Lower lobe of right lung (tissue), 2 donors: ENCODE measurements at regions not wholly inside any gene's neighbourhood (a gene's known extent, or its start where the extent isn't known, plus 50 kb on each side); places are given as distances from the start of the nearest gene placed in this dataset.

ENCODE experiments used
- ATAC-seq, 2 donors: fragments of 200-7000 bp; cut with Tn5 transposase; one replicate each; pipeline ENCODE4 v1.9.1; 2020 to 2022; ENCODE audit warnings: mild to moderate bottlenecking in 2 of 2, moderate library complexity in 2 of 2
- DNase-seq: peaks from one replicate; pipeline ENCODE4 v3.0.0-alpha.2; 2020
- H3K27ac ChIP-seq: fragments of 200-600 bp; one replicate; pipeline ENCODE4 v1.8.0; 2022
- H3K27me3 ChIP-seq: fragments of 200-600 bp; one replicate; pipeline ENCODE4 v1.8.0; 2022; ENCODE audit warnings: low read depth
- H3K36me3 ChIP-seq: fragments of 200-600 bp; one replicate; pipeline ENCODE4 v1.8.0; 2022; ENCODE audit warnings: mild to moderate bottlenecking
- H3K4me1 ChIP-seq: fragments of 200-600 bp; one replicate; pipeline ENCODE4 v1.8.0; 2022
- H3K4me3 ChIP-seq: fragments of 200-600 bp; one replicate; pipeline ENCODE4 v1.8.0; 2022; ENCODE audit warnings: mild to moderate bottlenecking
- H3K9me3 ChIP-seq: fragments of 200-600 bp; one replicate; pipeline ENCODE4 v1.8.0; 2022
- intact Hi-C: fragments of 100-400 bp; cut with DNase I; formaldehyde crosslinking; loops from one replicate; pipeline ENCODE4 v1.11.0; 2022
- TF ChIP-seq, protein P1 (sequence below): fragments of 200-600 bp; IDR thresholded peaks from one replicate; pipeline ENCODE4 v1.8.0; 2022; ENCODE audit warnings: antibody characterized with exemption, mild to moderate bottlenecking
- donor health status: DM: no; HTN: yes; CAD: no; lungs with severe emphysema.

DNA sequence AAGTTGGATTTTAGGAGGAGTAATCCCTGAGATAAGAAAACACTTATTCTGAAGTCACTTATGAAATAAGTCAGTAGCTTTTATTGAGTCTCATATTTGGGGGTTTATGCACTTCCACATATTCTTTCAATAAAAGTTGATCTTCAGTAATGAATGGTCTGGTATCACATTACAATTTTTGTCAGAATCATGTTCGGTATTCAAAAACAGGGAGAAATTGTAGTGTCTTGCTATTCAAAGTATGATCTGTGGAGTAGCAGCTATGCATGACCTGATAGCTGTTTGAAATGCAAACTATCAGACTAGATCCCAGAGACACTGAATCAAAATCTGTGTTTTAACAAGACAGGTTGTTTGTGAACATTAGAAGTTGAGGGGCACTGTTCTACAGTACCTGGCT, 857.6 kb downstream of the METTL15 start:
- no peak for ATAC-seq
- no peaks in the 10 kb centered on the region for H3K27me3 ChIP-seq
- H3K36me3 ChIP-seq: no peaks in the 10 kb centered on the region
- TF ChIP-seq, protein P1, sequence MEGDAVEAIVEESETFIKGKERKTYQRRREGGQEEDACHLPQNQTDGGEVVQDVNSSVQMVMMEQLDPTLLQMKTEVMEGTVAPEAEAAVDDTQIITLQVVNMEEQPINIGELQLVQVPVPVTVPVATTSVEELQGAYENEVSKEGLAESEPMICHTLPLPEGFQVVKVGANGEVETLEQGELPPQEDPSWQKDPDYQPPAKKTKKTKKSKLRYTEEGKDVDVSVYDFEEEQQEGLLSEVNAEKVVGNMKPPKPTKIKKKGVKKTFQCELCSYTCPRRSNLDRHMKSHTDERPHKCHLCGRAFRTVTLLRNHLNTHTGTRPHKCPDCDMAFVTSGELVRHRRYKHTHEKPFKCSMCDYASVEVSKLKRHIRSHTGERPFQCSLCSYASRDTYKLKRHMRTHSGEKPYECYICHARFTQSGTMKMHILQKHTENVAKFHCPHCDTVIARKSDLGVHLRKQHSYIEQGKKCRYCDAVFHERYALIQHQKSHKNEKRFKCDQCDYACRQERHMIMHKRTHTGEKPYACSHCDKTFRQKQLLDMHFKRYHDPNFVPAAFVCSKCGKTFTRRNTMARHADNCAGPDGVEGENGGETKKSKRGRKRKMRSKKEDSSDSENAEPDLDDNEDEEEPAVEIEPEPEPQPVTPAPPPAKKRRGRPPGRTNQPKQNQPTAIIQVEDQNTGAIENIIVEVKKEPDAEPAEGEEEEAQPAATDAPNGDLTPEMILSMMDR: no peak
- H3K4me3 ChIP-seq: no peak overlapping the region
- no peak overlapping the region for H3K27ac ChIP-seq
- H3K4me1 ChIP-seq: no peaks in the 10 kb centered on the region
- no peak for DNase-seq
- intact Hi-C loops: no loop called here
- H3K9me3 ChIP-seq: no peaks in the 10 kb centered on the region

DNA sequence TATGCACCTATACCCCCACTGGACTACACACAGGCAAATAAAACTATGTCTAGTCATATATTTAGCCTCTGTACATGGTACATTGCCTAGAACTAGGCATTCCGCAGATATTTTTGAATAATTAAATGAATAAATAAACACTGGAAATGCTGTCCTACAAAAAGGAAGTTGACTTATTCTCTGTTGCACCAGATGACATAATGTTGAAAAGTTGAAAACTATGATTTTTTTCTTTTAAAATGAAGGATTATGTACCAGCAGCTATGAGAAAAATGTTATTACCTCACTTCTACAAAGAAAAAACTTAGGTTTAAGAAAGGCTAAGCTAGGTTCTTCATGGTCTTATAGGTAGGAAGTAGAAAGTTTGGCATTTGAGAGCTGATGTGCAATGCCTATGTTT, 856.6 kb downstream of the METTL15 start:
- intact Hi-C loops: no loop called here
- H3K4me1 ChIP-seq: no peaks in the 10 kb centered on the region
- ATAC-seq (no peak), DNase-seq (no peak)
- no peaks in the 10 kb centered on the region for H3K36me3 ChIP-seq
- H3K27ac ChIP-seq: no peak overlapping the region
- no peaks in the 10 kb centered on the region for H3K27me3 ChIP-seq
- H3K4me3 ChIP-seq: no peak overlapping the region
- TF ChIP-seq, protein P1: no peak
- no peaks in the 10 kb centered on the region for H3K9me3 ChIP-seq

DNA sequence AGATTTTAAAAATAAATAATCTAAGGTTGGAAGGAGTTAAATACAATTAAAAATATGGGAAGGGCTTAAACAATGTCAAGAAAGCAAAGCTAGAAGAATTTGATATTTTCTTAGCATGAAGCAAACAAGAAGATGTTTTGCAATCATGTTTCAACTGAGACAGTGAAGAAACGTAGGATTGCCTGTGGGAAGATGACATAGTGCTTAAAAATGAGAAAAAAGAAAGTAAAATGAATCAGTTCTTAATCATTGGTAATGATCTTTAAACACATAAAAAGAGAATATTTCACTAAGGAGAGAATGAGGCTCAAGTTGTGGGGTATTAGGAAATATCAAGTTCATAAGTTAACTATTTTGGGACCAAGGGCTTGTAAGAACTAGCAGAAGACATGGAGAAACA, 855.0 kb downstream of the METTL15 start:
- no peak for DNase-seq
- H3K36me3 ChIP-seq: no peaks in the 10 kb centered on the region
- H3K27me3 ChIP-seq: no peaks in the 10 kb centered on the region
- TF ChIP-seq, protein P1: no peak
- H3K27ac ChIP-seq: no peak overlapping the region
- H3K4me1 ChIP-seq: no peaks in the 10 kb centered on the region
- no peak for ATAC-seq
- no peaks in the 10 kb centered on the region for H3K9me3 ChIP-seq
- intact Hi-C loops: no loop called here
- no peak overlapping the region for H3K4me3 ChIP-seq

DNA sequence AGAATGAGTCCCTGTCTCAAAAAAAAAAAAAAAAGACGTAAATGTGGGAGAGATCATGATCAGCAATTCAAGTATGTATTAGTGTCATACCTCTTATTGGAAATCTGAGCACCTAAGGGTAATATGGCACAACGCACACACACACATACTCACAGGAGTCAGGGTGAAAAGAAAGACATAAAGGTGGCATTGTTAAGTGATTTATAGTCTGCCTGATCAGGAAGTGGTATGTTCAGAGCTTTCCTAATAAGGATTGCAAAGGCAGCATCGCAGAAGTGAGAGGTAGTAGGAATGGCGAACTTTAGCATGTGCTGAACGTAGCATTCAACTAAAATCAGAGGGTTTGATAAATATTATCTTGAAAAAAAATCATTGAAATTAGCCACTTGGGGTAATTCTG, 854.3 kb downstream of the METTL15 start:
- Histone ChIP-seq H3K9me3 (no peaks in the 10 kb centered on the region), H3K27ac (no peak overlapping the region), H3K4me3 (no peak overlapping the region), H3K27me3 (no peaks in the 10 kb centered on the region), H3K36me3 (no peaks in the 10 kb centered on the region), H3K4me1 (no peaks in the 10 kb centered on the region)
- no peak for ATAC-seq
- no peak for DNase-seq
- TF ChIP-seq, protein P1: no peak
- intact Hi-C loops: no loop called here

DNA sequence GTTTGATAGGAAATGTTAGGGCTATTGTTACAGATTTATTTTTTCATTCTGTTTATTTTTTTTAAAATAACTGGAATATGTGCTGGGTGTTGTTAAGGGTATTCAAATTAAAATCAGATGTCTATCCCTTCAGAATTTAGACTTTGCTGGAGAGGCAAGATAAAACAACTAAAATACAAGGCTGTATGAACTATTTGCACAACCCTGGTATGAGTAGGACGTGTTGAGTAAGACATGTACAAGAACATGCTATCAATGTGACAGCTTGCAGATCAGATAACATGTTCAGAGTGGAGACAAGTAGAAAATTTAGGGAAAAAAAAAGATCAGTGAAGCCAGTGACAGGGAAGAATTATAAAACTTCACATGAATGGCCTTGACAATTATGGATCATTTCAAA, 853.5 kb downstream of the METTL15 start:
- no peak for DNase-seq
- TF ChIP-seq, protein P1: no peak
- no peak overlapping the region for H3K27ac ChIP-seq
- H3K9me3 ChIP-seq: no peaks in the 10 kb centered on the region
- H3K27me3 ChIP-seq: no peaks in the 10 kb centered on the region
- ATAC-seq: no peak
- intact Hi-C loops: no loop called here
- no peaks in the 10 kb centered on the region for H3K4me1 ChIP-seq
- H3K36me3 ChIP-seq: no peaks in the 10 kb centered on the region
- H3K4me3 ChIP-seq: no peak overlapping the region

DNA sequence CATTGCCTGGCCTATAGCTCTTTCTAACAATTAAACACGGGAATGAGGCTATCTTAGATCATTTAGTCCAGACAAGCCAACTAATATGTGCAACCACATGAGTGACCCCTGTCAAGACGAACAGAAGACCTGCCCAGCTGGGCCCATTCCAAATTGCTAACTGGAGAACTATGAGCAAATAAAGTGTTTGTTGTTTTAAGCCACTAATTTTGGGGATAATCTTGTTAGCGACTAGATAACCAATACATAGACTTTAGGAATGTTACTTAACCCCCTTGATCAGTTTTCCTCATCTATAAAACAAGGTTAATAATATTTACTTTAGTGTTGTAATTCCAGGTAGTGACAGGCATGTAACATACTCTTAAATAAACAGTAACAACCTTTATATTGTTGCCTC, 848.3 kb downstream of the METTL15 start:
- no peak for ATAC-seq
- H3K27me3 ChIP-seq: no peaks in the 10 kb centered on the region
- H3K4me1 ChIP-seq: no peaks in the 10 kb centered on the region
- no peaks in the 10 kb centered on the region for H3K9me3 ChIP-seq
- no peak overlapping the region for H3K27ac ChIP-seq
- TF ChIP-seq, protein P1: no peak
- intact Hi-C loops: no loop called here
- no peak overlapping the region for H3K4me3 ChIP-seq
- no peaks in the 10 kb centered on the region for H3K36me3 ChIP-seq
- no peak for DNase-seq
